ENCODE measurements at regions not wholly inside any gene's neighbourhood (a gene's known extent, or its start where the extent isn't known, plus 50 kb on each side); places are given as distances from the start of the nearest gene placed in this dataset.

GRCh38 chr9:95586326-95586725 is 69.6 kb upstream of the PTCH1 start:
- H3K36me3 ChIP-seq (ENCODE audit: control insufficient read depth in 2 of 2, insufficient read depth in 2 of 2, low read length in 1 of 2) = no peaks in the 10 kb centered on the region
- intact Hi-C loops (cut with micrococcal nuclease; ENCODE audit: unreplicated experiment) (no loop called here), in situ Hi-C loops (cut with MboI) (no loop called here)
- H3K27ac ChIP-seq (ENCODE audit: control insufficient read depth, insufficient read depth) = no peak overlapping the region
- H2AFZ ChIP-seq (ENCODE audit: control insufficient read depth, low read depth, low read length) = no peak overlapping the region
- no peaks in the 10 kb centered on the region for H3K4me1 ChIP-seq (ENCODE audit: control insufficient read depth, insufficient read depth, low read length)
- H3K4me3 ChIP-seq = no peak overlapping the region
- no peaks in the 10 kb centered on the region for H3K9me3 ChIP-seq (replicated peaks; ENCODE audit: control insufficient read depth, insufficient read depth, low read length)
- CTCF ChIA-PET = no interaction called here
- H3K9ac ChIP-seq (ENCODE audit: control insufficient read depth, insufficient read depth, low read length) = no peak overlapping the region
- no peak overlapping the region for H3K4me2 ChIP-seq (ENCODE audit: control insufficient read depth, insufficient read depth)
- POLR2A ChIA-PET = no interaction called here
- ATAC-seq (no peak), FAIRE-seq (no peak), DNase-seq (ENCODE audit: low read depth, low spot score) (no peak)
- SMC1A ChIA-PET (ENCODE audit: uncharacterized antibody, unreplicated experiment) = no interaction called here
- RAD21 ChIA-PET (ENCODE audit: unreplicated experiment) = interaction anchor here (0.7 kb wide), 1 partner anchor 10 kb away, joined by 3 read pairs; no protein-coding TSS in a partner anchor
- BruUV-seq (replicated peaks) = no TSS peak
- WGBS (ENCODE audit: insufficient coverage, insufficient replicate concordance, low lambda C conversion rate, missing lambda C conversion rate) = 46% methylated on average over 8 of the region's 8 CpGs
- H3K79me2 ChIP-seq (ENCODE audit: control insufficient read depth, insufficient read depth, low read length) = no peaks in the 10 kb centered on the region
- no peaks in the 10 kb centered on the region for H3K27me3 ChIP-seq (replicated peaks in 1 of 2; ENCODE audit: control insufficient read depth in 2 of 2, insufficient read depth in 2 of 2, low read length in 1 of 2)
- no peaks in the 10 kb centered on the region for H4K20me1 ChIP-seq (ENCODE audit: control insufficient read depth, insufficient read depth)
- TF ChIP-seq ZNF687 (IDR thresholded peaks at IDR 0.05) (no peak), FOS (IDR thresholded peaks at IDR 0.05; ENCODE audit: borderline replicate concordance, extremely low read depth, insufficient read length) (no peak), ELK1 (IDR thresholded peaks at IDR 0.05; ENCODE audit: low read depth, low read length) (no peak), ATF3 (IDR thresholded peaks at IDR 0.05; ENCODE audit: borderline replicate concordance, extremely low read depth, low read depth, low read length) (no peak), TCF3 (IDR thresholded peaks at IDR 0.05; ENCODE audit: borderline replicate concordance, insufficient read depth, low read depth, low read length) (no peak), ZNF274 (IDR thresholded peaks at IDR 0.05; ENCODE audit: insufficient read depth, insufficient read length) (no peak), NFIC (IDR thresholded peaks at IDR 0.05; ENCODE audit: low read depth, low read length) (no peak), PBX3 (IDR thresholded peaks at IDR 0.05; ENCODE audit: insufficient replicate concordance, low read depth, low read length) (no peak), SP1 (IDR thresholded peaks at IDR 0.05; ENCODE audit: low read depth, low read length) (no peak), MEF2A (IDR thresholded peaks at IDR 0.05; ENCODE audit: insufficient read depth, low read depth, low read length) (no peak), MTA2 (IDR thresholded peaks at IDR 0.05; ENCODE audit: low read depth) (no peak)
